ENCODE measurements at regions not wholly inside any gene's neighbourhood (a gene's known extent, or its start where the extent isn't known, plus 50 kb on each side); places are given as distances from the start of the nearest gene placed in this dataset.

GRCh38 chr5:168012006-168012405, 279.4 kb upstream of the WWC1 start:
- Histone ChIP-seq H3K36me3 (ENCODE audit: insufficient read depth, low read length) (peaks cover 3% of the 10 kb centered on the region), H3K4me1 (ENCODE audit: insufficient read depth, low read length) (peaks cover 10% of the 10 kb centered on the region), H3K4me3 (ENCODE audit: low read length) (no peak overlapping the region), H3K27me3 (ENCODE audit: insufficient read depth, low read length) (no peaks in the 10 kb centered on the region), H3K9me3 (ENCODE audit: low read length) (no peaks in the 10 kb centered on the region), H2AFZ (ENCODE audit: low read depth, low read length) (no peak overlapping the region)

GRCh38 chr5:168013546-168013945, 277.9 kb upstream of the WWC1 start:
- Histone ChIP-seq H3K4me1 (ENCODE audit: insufficient read depth, low read length) (peaks cover 10% of the 10 kb centered on the region), H3K9me3 (ENCODE audit: low read length) (no peaks in the 10 kb centered on the region), H3K36me3 (ENCODE audit: insufficient read depth, low read length) (peaks cover 3% of the 10 kb centered on the region), H2AFZ (ENCODE audit: low read depth, low read length) (no peak overlapping the region), H3K27me3 (ENCODE audit: insufficient read depth, low read length) (no peaks in the 10 kb centered on the region), H3K4me3 (ENCODE audit: low read length) (no peak overlapping the region)

- Histone ChIP-seq H3K4me3 (ENCODE audit: low read length) (no peak overlapping the region), H3K27me3 (ENCODE audit: insufficient read depth, low read length) (no peaks in the 10 kb centered on the region), H3K4me1 (ENCODE audit: insufficient read depth, low read length) (peaks cover 10% of the 10 kb centered on the region), H3K9me3 (ENCODE audit: low read length) (no peaks in the 10 kb centered on the region), H3K36me3 (ENCODE audit: insufficient read depth, low read length) (peaks cover 3% of the 10 kb centered on the region), H2AFZ (ENCODE audit: low read depth, low read length) (no peak overlapping the region)
These were observed 276.9 kb upstream of the WWC1 start for GRCh38 chr5:168014433-168015123.

GRCh38 chr5:168015506-168015905, 275.9 kb upstream of the WWC1 start:
- Histone ChIP-seq H3K4me3 (ENCODE audit: low read length) (no peak overlapping the region), H3K36me3 (ENCODE audit: insufficient read depth, low read length) (peaks cover 3% of the 10 kb centered on the region), H3K4me1 (ENCODE audit: insufficient read depth, low read length) (peaks cover 10% of the 10 kb centered on the region), H2AFZ (ENCODE audit: low read depth, low read length) (no peak overlapping the region), H3K27me3 (ENCODE audit: insufficient read depth, low read length) (no peaks in the 10 kb centered on the region), H3K9me3 (ENCODE audit: low read length) (no peaks in the 10 kb centered on the region)

- Histone ChIP-seq H2AFZ (ENCODE audit: low read depth, low read length) (no peak overlapping the region), H3K36me3 (ENCODE audit: insufficient read depth, low read length) (peaks cover 3% of the 10 kb centered on the region), H3K9me3 (ENCODE audit: low read length) (no peaks in the 10 kb centered on the region), H3K27me3 (ENCODE audit: insufficient read depth, low read length) (no peaks in the 10 kb centered on the region), H3K4me1 (ENCODE audit: insufficient read depth, low read length) (peaks cover 10% of the 10 kb centered on the region), H3K4me3 (ENCODE audit: low read length) (no peak overlapping the region)
These were observed 274.1 kb upstream of the WWC1 start for GRCh38 chr5:168017313-168017712.

- H3K27me3 ChIP-seq (ENCODE audit: insufficient read depth, low read length) = no peaks in the 10 kb centered on the region
- H3K36me3 ChIP-seq (ENCODE audit: insufficient read depth, low read length) = peaks cover 3% of the 10 kb centered on the region
- H3K9me3 ChIP-seq (ENCODE audit: low read length) = no peaks in the 10 kb centered on the region
- H3K4me3 ChIP-seq (ENCODE audit: low read length) = no peak overlapping the region
- no peak overlapping the region for H2AFZ ChIP-seq (ENCODE audit: low read depth, low read length)
- peaks cover 4% of the 10 kb centered on the region for H3K4me1 ChIP-seq (ENCODE audit: insufficient read depth, low read length)
These were observed 272.3 kb upstream of the WWC1 start for GRCh38 chr5:168019143-168019542.

- Histone ChIP-seq H3K9me3 (ENCODE audit: low read length) (no peaks in the 10 kb centered on the region), H2AFZ (ENCODE audit: low read depth, low read length) (no peak overlapping the region), H3K27me3 (ENCODE audit: insufficient read depth, low read length) (no peaks in the 10 kb centered on the region), H3K36me3 (ENCODE audit: insufficient read depth, low read length) (peaks cover 3% of the 10 kb centered on the region), H3K4me1 (ENCODE audit: insufficient read depth, low read length) (no peaks in the 10 kb centered on the region), H3K4me3 (ENCODE audit: low read length) (no peak overlapping the region)
These were observed 270.7 kb upstream of the WWC1 start for GRCh38 chr5:168020542-168021294.

- Histone ChIP-seq H3K27me3 (ENCODE audit: insufficient read depth, low read length) (no peaks in the 10 kb centered on the region), H2AFZ (ENCODE audit: low read depth, low read length) (no peak overlapping the region), H3K9me3 (ENCODE audit: low read length) (no peaks in the 10 kb centered on the region), H3K4me1 (ENCODE audit: insufficient read depth, low read length) (no peaks in the 10 kb centered on the region), H3K4me3 (ENCODE audit: low read length) (no peak overlapping the region), H3K36me3 (ENCODE audit: insufficient read depth, low read length) (no peaks in the 10 kb centered on the region)
These were observed 268.8 kb upstream of the WWC1 start for GRCh38 chr5:168022446-168023169.

GRCh38 chr5:168023191-168023590, 268.3 kb upstream of the WWC1 start:
- H2AFZ ChIP-seq (ENCODE audit: low read depth, low read length) = no peak overlapping the region
- no peaks in the 10 kb centered on the region for H3K27me3 ChIP-seq (ENCODE audit: insufficient read depth, low read length)

GRCh38 chr5:168024306-168024705, 267.1 kb upstream of the WWC1 start:
- no peaks in the 10 kb centered on the region for H3K36me3 ChIP-seq (ENCODE audit: insufficient read depth, low read length)
- no peak overlapping the region for H3K4me3 ChIP-seq (ENCODE audit: low read length)
- H2AFZ ChIP-seq (ENCODE audit: low read depth, low read length) = no peak overlapping the region
- no peaks in the 10 kb centered on the region for H3K27me3 ChIP-seq (ENCODE audit: insufficient read depth, low read length)
- H3K9me3 ChIP-seq (ENCODE audit: low read length) = peaks cover 2% of the 10 kb centered on the region
- H3K4me1 ChIP-seq (ENCODE audit: insufficient read depth, low read length) = no peaks in the 10 kb centered on the region

More at GRCh38 chr5:168023191-168023590, 268.3 kb upstream of the WWC1 start:
- Histone ChIP-seq H3K9me3 (ENCODE audit: low read length) (no peaks in the 10 kb centered on the region), H3K4me1 (ENCODE audit: insufficient read depth, low read length) (no peaks in the 10 kb centered on the region), H3K36me3 (ENCODE audit: insufficient read depth, low read length) (no peaks in the 10 kb centered on the region), H3K4me3 (ENCODE audit: low read length) (no peak overlapping the region)

GRCh38 chr5:168027007-168027406, 264.4 kb upstream of the WWC1 start:
- Histone ChIP-seq H3K4me1 (ENCODE audit: insufficient read depth, low read length) (no peaks in the 10 kb centered on the region), H3K27me3 (ENCODE audit: insufficient read depth, low read length) (no peaks in the 10 kb centered on the region), H2AFZ (ENCODE audit: low read depth, low read length) (no peak overlapping the region), H3K4me3 (ENCODE audit: low read length) (no peak overlapping the region), H3K36me3 (ENCODE audit: insufficient read depth, low read length) (no peaks in the 10 kb centered on the region), H3K9me3 (ENCODE audit: low read length) (peaks cover 2% of the 10 kb centered on the region)

GRCh38 chr5:168030912-168031311, 260.5 kb upstream of the WWC1 start:
- H3K36me3 ChIP-seq (ENCODE audit: insufficient read depth, low read length) = no peaks in the 10 kb centered on the region
- no peak overlapping the region for H3K4me3 ChIP-seq (ENCODE audit: low read length)
- H2AFZ ChIP-seq (ENCODE audit: low read depth, low read length) = no peak overlapping the region

GRCh38 chr5:168031614-168032013, 259.8 kb upstream of the WWC1 start:
- no peak overlapping the region for H3K4me3 ChIP-seq (ENCODE audit: low read length)
- H3K4me1 ChIP-seq (ENCODE audit: insufficient read depth, low read length) = no peaks in the 10 kb centered on the region
- H3K27me3 ChIP-seq (ENCODE audit: insufficient read depth, low read length) = no peaks in the 10 kb centered on the region
- H3K9me3 ChIP-seq (ENCODE audit: low read length) = peaks cover 2% of the 10 kb centered on the region
- H2AFZ ChIP-seq (ENCODE audit: low read depth, low read length) = no peak overlapping the region
- no peaks in the 10 kb centered on the region for H3K36me3 ChIP-seq (ENCODE audit: insufficient read depth, low read length)

More at GRCh38 chr5:168030912-168031311, 260.5 kb upstream of the WWC1 start:
- Histone ChIP-seq H3K9me3 (ENCODE audit: low read length) (peaks cover 2% of the 10 kb centered on the region), H3K4me1 (ENCODE audit: insufficient read depth, low read length) (no peaks in the 10 kb centered on the region), H3K27me3 (ENCODE audit: insufficient read depth, low read length) (no peaks in the 10 kb centered on the region)

Data from neuron (in vitro differentiated cells).